Fibroblast of the aortic adventitia (primary cell): ENCODE measurements at regions not wholly inside any gene's neighbourhood (a gene's known extent, or its start where the extent isn't known, plus 50 kb on each side); places are given as distances from the start of the nearest gene placed in this dataset.
A peak's percentile ranks its signal among the peaks of the same experiment; 100 is the strongest.
"Not testable (repeated sequence)": the region's sequence is repeated elsewhere in the genome, so short reads cannot be mapped to it uniquely, and the experiment has no call there.

ENCODE experiments used
- DNase-seq: peaks from one replicate; pipeline ENCODE4 v3.0.0-alpha.2; 2010; ENCODE audit warnings: low read depth
- H3K4me3 ChIP-seq: 2 replicates; pipeline ENCODE4 v1.5.1; 2011; ENCODE audit warnings: low read depth, mild to moderate bottlenecking, control low read depth, low read length, moderate library complexity
- TF ChIP-seq, protein P1 (sequence below): IDR thresholded peaks from 2 replicates; pipeline ENCODE4 v1.5.1; 2011; ENCODE audit warnings: mild to moderate bottlenecking, low read length, control low read depth, inconsistent platforms; ENCODE audit not compliant: insufficient read depth

- DNase-seq, result no peak
- TF ChIP-seq, protein P1, sequence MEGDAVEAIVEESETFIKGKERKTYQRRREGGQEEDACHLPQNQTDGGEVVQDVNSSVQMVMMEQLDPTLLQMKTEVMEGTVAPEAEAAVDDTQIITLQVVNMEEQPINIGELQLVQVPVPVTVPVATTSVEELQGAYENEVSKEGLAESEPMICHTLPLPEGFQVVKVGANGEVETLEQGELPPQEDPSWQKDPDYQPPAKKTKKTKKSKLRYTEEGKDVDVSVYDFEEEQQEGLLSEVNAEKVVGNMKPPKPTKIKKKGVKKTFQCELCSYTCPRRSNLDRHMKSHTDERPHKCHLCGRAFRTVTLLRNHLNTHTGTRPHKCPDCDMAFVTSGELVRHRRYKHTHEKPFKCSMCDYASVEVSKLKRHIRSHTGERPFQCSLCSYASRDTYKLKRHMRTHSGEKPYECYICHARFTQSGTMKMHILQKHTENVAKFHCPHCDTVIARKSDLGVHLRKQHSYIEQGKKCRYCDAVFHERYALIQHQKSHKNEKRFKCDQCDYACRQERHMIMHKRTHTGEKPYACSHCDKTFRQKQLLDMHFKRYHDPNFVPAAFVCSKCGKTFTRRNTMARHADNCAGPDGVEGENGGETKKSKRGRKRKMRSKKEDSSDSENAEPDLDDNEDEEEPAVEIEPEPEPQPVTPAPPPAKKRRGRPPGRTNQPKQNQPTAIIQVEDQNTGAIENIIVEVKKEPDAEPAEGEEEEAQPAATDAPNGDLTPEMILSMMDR, result no peak
- H3K4me3 ChIP-seq, result no peak overlapping the region
Observed at GRCh38 chr3:189410522-189410921, 220.7 kb upstream of the TP63 start.

GRCh38 chr3:189419038-189419437, 212.2 kb upstream of the TP63 start:
- no peak overlapping the region for H3K4me3 ChIP-seq
- DNase-seq, result no peak
- TF ChIP-seq, protein P1, result no peak

- H3K4me3 ChIP-seq, result no peak overlapping the region
- TF ChIP-seq, protein P1, result no peak
- DNase-seq, result peak; percentile 2
Observed at GRCh38 chr3:189419683-189420082, 211.5 kb upstream of the TP63 start.

- DNase-seq, result no peak
- TF ChIP-seq, protein P1, result no peak
- no peak overlapping the region for H3K4me3 ChIP-seq
Observed at GRCh38 chr3:189424922-189425321, 206.3 kb upstream of the TP63 start.

GRCh38 chr3:189429019-189429418, 202.2 kb upstream of the TP63 start:
- TF ChIP-seq, protein P1, result no peak
- no peak for DNase-seq

GRCh38 chr3:189430166-189430565, 201.0 kb upstream of the TP63 start:
- TF ChIP-seq, protein P1, result no peak
- no peak overlapping the region for H3K4me3 ChIP-seq
- DNase-seq, result no peak

More at GRCh38 chr3:189429019-189429418, 202.2 kb upstream of the TP63 start:
- H3K4me3 ChIP-seq, result no peak overlapping the region

GRCh38 chr3:189442257-189442656, 188.9 kb upstream of the TP63 start:
- not testable (repeated sequence) for H3K4me3 ChIP-seq, DNase-seq
